ENCODE measurements at regions not wholly inside any gene's neighbourhood (a gene's known extent, or its start where the extent isn't known, plus 50 kb on each side); places are given as distances from the start of the nearest gene placed in this dataset.
"Not testable (repeated sequence)": the region's sequence is repeated elsewhere in the genome, so short reads cannot be mapped to it uniquely, and the experiment has no call there.

DNA sequence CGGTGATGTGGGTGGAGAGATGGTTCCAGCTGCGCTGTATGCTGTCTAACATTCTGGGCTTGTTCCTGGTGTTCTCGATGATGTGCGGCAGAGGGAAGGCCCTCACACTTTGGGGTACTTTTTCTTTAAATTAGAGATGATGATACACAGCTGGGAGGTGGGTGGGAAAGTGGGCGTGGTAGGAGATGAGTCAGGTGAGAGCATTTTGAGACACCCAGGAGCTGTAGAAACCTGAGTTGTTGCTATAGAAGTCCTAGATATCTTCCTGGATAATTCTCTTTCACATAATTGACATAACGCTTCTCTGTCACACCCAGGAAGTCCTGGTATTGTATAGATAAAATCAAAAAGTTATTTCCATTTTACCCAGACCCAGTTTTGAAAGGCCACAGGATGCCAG is 103.8 kb upstream of the ALKAL2 start:
- Histone ChIP-seq H3K9ac (ENCODE audit: insufficient read depth, low read length) (no peak overlapping the region), H4K20me1 (ENCODE audit: control insufficient read depth, extremely low read depth, insufficient read depth, low read length) (no peaks in the 10 kb centered on the region), H3K36me3 (ENCODE audit: control insufficient read depth, insufficient read depth, low read length) (no peaks in the 10 kb centered on the region), H3K79me2 (ENCODE audit: control insufficient read depth, insufficient read depth, low read length) (no peaks in the 10 kb centered on the region), H3K4me1 (ENCODE audit: control insufficient read depth, extremely low read depth, insufficient read depth, low read length) (no peaks in the 10 kb centered on the region), H3K4me3 (replicated peaks in 1 of 4; ENCODE audit: control extremely low read depth in 1 of 4, insufficient read depth in 1 of 4, low read depth in 3 of 4, low read length in 4 of 4) (no peak overlapping the region), H3K4me2 (ENCODE audit: extremely low read depth, insufficient read depth, low read length) (no peak overlapping the region), H3K27me3 (ENCODE audit: control insufficient read depth, insufficient read depth, low read length) (no peaks in the 10 kb centered on the region), H3K9me3 (ENCODE audit: control insufficient read depth, insufficient read depth, low read depth, low read length) (peaks cover 4% of the 10 kb centered on the region), H2AFZ (ENCODE audit: low read length) (no peak overlapping the region), H3K27ac (ENCODE audit: insufficient read depth, low read length) (no peak overlapping the region)
- no peak for DNase-seq (ENCODE audit: low read depth in 2 of 2)
- TF ChIP-seq EZH2 (IDR thresholded peaks at IDR 0.05; ENCODE audit: low read length, missing control alignments), result no peak
- TF ChIP-seq, protein P1, sequence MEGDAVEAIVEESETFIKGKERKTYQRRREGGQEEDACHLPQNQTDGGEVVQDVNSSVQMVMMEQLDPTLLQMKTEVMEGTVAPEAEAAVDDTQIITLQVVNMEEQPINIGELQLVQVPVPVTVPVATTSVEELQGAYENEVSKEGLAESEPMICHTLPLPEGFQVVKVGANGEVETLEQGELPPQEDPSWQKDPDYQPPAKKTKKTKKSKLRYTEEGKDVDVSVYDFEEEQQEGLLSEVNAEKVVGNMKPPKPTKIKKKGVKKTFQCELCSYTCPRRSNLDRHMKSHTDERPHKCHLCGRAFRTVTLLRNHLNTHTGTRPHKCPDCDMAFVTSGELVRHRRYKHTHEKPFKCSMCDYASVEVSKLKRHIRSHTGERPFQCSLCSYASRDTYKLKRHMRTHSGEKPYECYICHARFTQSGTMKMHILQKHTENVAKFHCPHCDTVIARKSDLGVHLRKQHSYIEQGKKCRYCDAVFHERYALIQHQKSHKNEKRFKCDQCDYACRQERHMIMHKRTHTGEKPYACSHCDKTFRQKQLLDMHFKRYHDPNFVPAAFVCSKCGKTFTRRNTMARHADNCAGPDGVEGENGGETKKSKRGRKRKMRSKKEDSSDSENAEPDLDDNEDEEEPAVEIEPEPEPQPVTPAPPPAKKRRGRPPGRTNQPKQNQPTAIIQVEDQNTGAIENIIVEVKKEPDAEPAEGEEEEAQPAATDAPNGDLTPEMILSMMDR (conservative IDR thresholded peaks at IDR 0.05 in 1 of 2, IDR thresholded peaks at IDR 0.05 in 1 of 2; ENCODE audit: low read depth in 1 of 2, low read length in 2 of 2), result no peak

DNA sequence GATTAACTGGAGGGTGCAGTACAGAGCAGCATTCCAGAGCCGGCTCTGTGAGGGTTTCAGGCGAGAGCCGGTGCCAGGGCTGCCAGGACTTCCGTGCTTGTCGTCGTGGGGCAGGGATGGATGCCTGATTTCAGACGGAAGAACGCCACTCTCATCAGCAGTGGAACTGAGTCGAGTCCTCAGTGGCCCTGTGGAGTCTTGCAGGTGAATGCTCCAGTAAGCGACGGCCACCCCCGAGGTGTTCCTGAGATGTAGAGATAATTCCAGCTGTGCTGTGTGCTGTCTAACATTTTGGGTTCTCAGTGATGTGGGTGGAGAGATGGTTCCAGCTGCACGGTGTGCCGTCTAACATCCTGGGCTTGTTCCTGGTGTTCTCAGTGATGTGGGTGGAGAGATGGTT is 103.1 kb upstream of the ALKAL2 start:
- Histone ChIP-seq H3K27me3 (ENCODE audit: control insufficient read depth, insufficient read depth, low read length) (no peaks in the 10 kb centered on the region), H3K9me3 (ENCODE audit: control insufficient read depth, insufficient read depth, low read depth, low read length) (peaks cover 4% of the 10 kb centered on the region), H3K36me3 (ENCODE audit: control insufficient read depth, insufficient read depth, low read length) (no peaks in the 10 kb centered on the region), H3K27ac (ENCODE audit: insufficient read depth, low read length) (no peak overlapping the region), H3K79me2 (ENCODE audit: control insufficient read depth, insufficient read depth, low read length) (no peaks in the 10 kb centered on the region), H3K9ac (ENCODE audit: insufficient read depth, low read length) (no peak overlapping the region), H3K4me1 (ENCODE audit: control insufficient read depth, extremely low read depth, insufficient read depth, low read length) (no peaks in the 10 kb centered on the region), H3K4me3 (replicated peaks in 1 of 4; ENCODE audit: control extremely low read depth in 1 of 4, insufficient read depth in 1 of 4, low read depth in 3 of 4, low read length in 4 of 4) (no peak overlapping the region), H3K4me2 (ENCODE audit: extremely low read depth, insufficient read depth, low read length) (no peak overlapping the region), H4K20me1 (ENCODE audit: control insufficient read depth, extremely low read depth, insufficient read depth, low read length) (no peaks in the 10 kb centered on the region), H2AFZ (ENCODE audit: low read length) (no peak overlapping the region)
- no peak for DNase-seq (ENCODE audit: low read depth in 2 of 2)
- TF ChIP-seq, protein P1 (conservative IDR thresholded peaks at IDR 0.05 in 1 of 2, IDR thresholded peaks at IDR 0.05 in 1 of 2; ENCODE audit: low read depth in 1 of 2, low read length in 2 of 2), result no peak
- TF ChIP-seq EZH2 (IDR thresholded peaks at IDR 0.05; ENCODE audit: low read length, missing control alignments), result no peak

DNA sequence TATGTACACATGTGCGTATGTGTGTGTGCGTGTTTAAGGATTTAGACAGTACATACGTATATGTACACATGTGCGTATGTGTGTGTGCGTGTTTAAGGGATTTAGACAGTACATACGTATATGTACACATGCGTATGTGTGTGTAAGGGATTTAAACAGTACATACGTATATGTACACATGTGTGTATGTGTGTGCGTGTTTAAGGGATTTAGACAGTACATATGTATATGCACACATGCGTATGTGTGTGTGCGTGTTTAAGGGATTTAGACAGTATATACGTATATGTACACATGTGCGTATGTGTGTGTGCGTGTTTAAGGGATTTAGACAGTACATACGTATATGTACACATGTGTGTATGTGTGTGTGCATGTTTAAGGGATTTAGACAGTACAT is 102.1 kb upstream of the ALKAL2 start:
- not testable (repeated sequence) for DNase-seq (ENCODE audit: low read depth in 2 of 2); H3K27me3 ChIP-seq (ENCODE audit: control insufficient read depth, insufficient read depth, low read length); H3K9me3 ChIP-seq (ENCODE audit: control insufficient read depth, insufficient read depth, low read depth, low read length)

DNA sequence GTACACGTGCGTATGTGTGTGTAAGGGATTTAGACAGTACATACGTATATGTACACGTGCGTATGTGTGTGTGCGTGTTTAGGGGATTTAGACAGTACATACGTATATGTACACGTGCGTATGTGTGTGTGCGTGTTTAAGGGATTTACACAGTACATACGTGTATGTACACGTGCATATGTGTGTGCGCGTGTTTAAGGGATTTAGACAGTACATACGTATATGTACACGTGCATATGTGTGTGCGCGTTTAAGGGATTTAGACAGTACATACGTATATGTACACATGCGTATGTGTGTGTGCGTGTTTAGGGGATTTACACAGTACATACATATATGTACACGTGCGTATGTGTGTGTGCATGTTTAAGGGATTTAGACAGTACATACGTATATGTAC is 100.9 kb upstream of the ALKAL2 start:
- not testable (repeated sequence) for H3K9me3 ChIP-seq (ENCODE audit: control insufficient read depth, insufficient read depth, low read depth, low read length); DNase-seq (ENCODE audit: low read depth in 2 of 2)

More for the DNA sequence above, 102.1 kb upstream of the ALKAL2 start:
- H3K4me1 ChIP-seq (ENCODE audit: control insufficient read depth, extremely low read depth, insufficient read depth, low read length); H4K20me1 ChIP-seq (ENCODE audit: control insufficient read depth, extremely low read depth, insufficient read depth, low read length); H3K27ac ChIP-seq (ENCODE audit: insufficient read depth, low read length); H3K4me2 ChIP-seq (ENCODE audit: extremely low read depth, insufficient read depth, low read length); H3K36me3 ChIP-seq (ENCODE audit: control insufficient read depth, insufficient read depth, low read length); H3K9ac ChIP-seq (ENCODE audit: insufficient read depth, low read length); H3K4me3 ChIP-seq (replicated peaks in 1 of 4; ENCODE audit: control extremely low read depth in 1 of 4, insufficient read depth in 1 of 4, low read depth in 3 of 4, low read length in 4 of 4); H2AFZ ChIP-seq (ENCODE audit: low read length); H3K79me2 ChIP-seq (ENCODE audit: control insufficient read depth, insufficient read depth, low read length): not testable (repeated sequence)

More for the DNA sequence above, 100.9 kb upstream of the ALKAL2 start:
- H3K36me3 ChIP-seq (ENCODE audit: control insufficient read depth, insufficient read depth, low read length); H3K4me3 ChIP-seq (replicated peaks in 1 of 4; ENCODE audit: control extremely low read depth in 1 of 4, insufficient read depth in 1 of 4, low read depth in 3 of 4, low read length in 4 of 4); H3K79me2 ChIP-seq (ENCODE audit: control insufficient read depth, insufficient read depth, low read length); H3K4me2 ChIP-seq (ENCODE audit: extremely low read depth, insufficient read depth, low read length); H2AFZ ChIP-seq (ENCODE audit: low read length); H3K27me3 ChIP-seq (ENCODE audit: control insufficient read depth, insufficient read depth, low read length); H3K27ac ChIP-seq (ENCODE audit: insufficient read depth, low read length); H3K9ac ChIP-seq (ENCODE audit: insufficient read depth, low read length); H3K4me1 ChIP-seq (ENCODE audit: control insufficient read depth, extremely low read depth, insufficient read depth, low read length); H4K20me1 ChIP-seq (ENCODE audit: control insufficient read depth, extremely low read depth, insufficient read depth, low read length): not testable (repeated sequence)
